ENCODE measurements at regions not wholly inside any gene's neighbourhood (a gene's known extent, or its start where the extent isn't known, plus 50 kb on each side); places are given as distances from the start of the nearest gene placed in this dataset.

DNA sequence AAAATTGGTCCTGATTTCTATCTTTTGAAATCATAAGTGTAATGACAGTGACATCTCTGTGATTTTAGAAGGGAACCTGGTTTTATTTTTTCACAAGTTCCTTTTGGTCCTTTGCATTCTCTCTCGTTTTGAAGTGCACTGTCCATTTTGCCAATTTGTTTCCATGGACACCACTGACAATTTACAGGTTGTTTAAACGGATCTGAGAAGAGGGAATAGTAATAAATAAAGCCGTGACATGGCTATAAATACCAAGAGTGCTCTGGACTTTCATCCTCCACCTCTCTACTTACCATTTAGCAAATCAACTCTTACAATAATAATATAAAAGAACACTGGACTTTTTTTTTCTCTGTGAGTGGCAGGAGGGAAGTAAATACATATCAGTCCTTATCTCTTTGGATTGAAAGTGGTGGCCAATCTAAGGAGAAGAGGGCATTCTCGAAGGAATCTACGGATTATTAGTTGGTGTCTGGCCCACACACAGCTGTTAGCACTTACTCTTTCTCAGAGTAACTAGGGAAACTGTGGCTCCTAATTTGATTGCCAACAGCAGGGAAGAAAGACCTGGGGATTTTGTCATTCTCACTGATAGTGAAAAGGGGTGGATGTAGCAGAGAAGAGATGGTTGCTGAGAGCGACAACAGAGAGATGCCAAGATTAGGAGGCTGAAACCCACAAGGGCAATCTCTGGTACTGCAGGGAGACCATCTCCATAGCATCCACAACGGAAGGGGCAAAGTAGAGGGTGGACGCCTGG is 108.7 kb upstream of the FSHR start:
- WGBS (ENCODE audit: low lambda C conversion rate), result 22% methylated on average over 8 of the region's 8 CpGs
- CTCF ChIA-PET, result interaction anchor here (1.3 kb wide), 1 partner anchor 7 kb away, joined by 3 read pairs; no protein-coding TSS in a partner anchor
- H3K4me1 ChIP-seq (ENCODE audit: control insufficient read depth in 1 of 2, insufficient read depth in 2 of 2, low read depth in 1 of 2, low read length in 1 of 2), result peaks cover 0 to 2% of the 10 kb centered on the region in 2 experiments; a peak in 1 of 4 replicates
- no peak overlapping the region for H3K27ac ChIP-seq (ENCODE audit: low read depth in 2 of 2, low read length in 1 of 2)
- no peak overlapping the region for H2AFZ ChIP-seq (ENCODE audit: low read depth)
- no peaks in the 10 kb centered on the region for H3K79me2 ChIP-seq (ENCODE audit: insufficient read depth)
- no peak overlapping the region for H3K9ac ChIP-seq
- no peaks in the 10 kb centered on the region for H3K36me3 ChIP-seq (replicated peaks in 1 of 2; ENCODE audit: control insufficient read depth in 1 of 2, insufficient read depth in 2 of 2, low read length in 1 of 2)
- no peaks in the 10 kb centered on the region for H3F3A ChIP-seq (replicated peaks; ENCODE audit: insufficient read depth)
- no peaks in the 10 kb centered on the region for H3K9me3 ChIP-seq
- H3K27me3 ChIP-seq (ENCODE audit: insufficient read depth), result no peaks in the 10 kb centered on the region
- POLR2A ChIA-PET, result no interaction called here
- no peak overlapping the region for H3K4me2 ChIP-seq
- H3K4me3 ChIP-seq (ENCODE audit: low read depth in 2 of 2, low read length in 1 of 2), result no peak overlapping the region
- no peaks in the 10 kb centered on the region for H4K20me1 ChIP-seq (ENCODE audit: insufficient read depth)
- no peak for DNase-seq
- H3K9me2 ChIP-seq, result no peaks in the 10 kb centered on the region
- TF ChIP-seq RCOR1 (IDR thresholded peaks at IDR 0.05; ENCODE audit: low read length), result no peak
- no peak for TF ChIP-seq NRF1 (IDR thresholded peaks at IDR 0.05; ENCODE audit: low read depth, low read length)
- TF ChIP-seq, protein P1, sequence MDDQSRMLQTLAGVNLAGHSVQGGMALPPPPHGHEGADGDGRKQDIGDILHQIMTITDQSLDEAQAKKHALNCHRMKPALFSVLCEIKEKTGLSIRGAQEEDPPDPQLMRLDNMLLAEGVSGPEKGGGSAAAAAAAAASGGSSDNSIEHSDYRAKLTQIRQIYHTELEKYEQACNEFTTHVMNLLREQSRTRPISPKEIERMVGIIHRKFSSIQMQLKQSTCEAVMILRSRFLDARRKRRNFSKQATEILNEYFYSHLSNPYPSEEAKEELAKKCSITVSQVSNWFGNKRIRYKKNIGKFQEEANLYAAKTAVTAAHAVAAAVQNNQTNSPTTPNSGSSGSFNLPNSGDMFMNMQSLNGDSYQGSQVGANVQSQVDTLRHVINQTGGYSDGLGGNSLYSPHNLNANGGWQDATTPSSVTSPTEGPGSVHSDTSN (IDR thresholded peaks at IDR 0.05), result no peak
- no peak for TF ChIP-seq ELF1 (IDR thresholded peaks at IDR 0.05)
- no peak for TF ChIP-seq RAD21 (IDR thresholded peaks at IDR 0.05; ENCODE audit: low read length)
- no peak for TF ChIP-seq FOXM1 (IDR thresholded peaks at IDR 0.05; ENCODE audit: low read depth)
- no peak for TF ChIP-seq FOXJ3 (CRISPR knock-in tag; IDR thresholded peaks at IDR 0.05)
- TF ChIP-seq POLR2AphosphoS5 (IDR thresholded peaks at IDR 0.05; ENCODE audit: low read depth, low read length), result no peak
- TF ChIP-seq, protein P2, sequence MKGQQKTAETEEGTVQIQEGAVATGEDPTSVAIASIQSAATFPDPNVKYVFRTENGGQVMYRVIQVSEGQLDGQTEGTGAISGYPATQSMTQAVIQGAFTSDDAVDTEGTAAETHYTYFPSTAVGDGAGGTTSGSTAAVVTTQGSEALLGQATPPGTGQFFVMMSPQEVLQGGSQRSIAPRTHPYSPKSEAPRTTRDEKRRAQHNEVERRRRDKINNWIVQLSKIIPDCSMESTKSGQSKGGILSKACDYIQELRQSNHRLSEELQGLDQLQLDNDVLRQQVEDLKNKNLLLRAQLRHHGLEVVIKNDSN (IDR thresholded peaks at IDR 0.05; ENCODE audit: borderline replicate concordance, low read depth), result no peak

DNA sequence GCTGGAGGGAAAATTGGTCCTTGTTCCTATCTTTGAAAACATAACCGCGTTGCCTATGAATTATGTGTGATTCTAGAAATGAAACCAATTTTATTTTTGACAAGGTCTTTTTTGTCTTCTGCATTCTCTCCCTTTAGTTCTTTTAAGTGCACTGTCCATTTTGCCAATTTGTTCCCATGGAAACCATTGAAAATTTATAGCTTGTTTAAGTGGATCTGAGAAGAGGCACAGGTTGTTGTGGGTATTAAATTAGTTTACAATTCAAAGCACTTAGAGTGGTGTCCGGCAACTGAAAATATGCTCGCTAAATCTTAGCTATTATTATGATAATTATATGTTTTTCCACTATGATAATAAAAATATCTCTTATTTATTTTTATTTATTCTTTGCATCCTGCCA is 107.5 kb upstream of the FSHR start:
- 57% methylated on average over 4 of the region's 4 CpGs for WGBS (ENCODE audit: low lambda C conversion rate)
- H3K27ac ChIP-seq (ENCODE audit: low read depth in 2 of 2, low read length in 1 of 2), result no peak overlapping the region
- ChIA-PET CTCF (interaction anchor here (1.4 to 1.5 kb wide), 2 partner anchors 882 to 1140 kb away, joined by 3 to 5 read pairs; no protein-coding TSS in a partner anchor), POLR2A (interaction anchor here (0.7 to 0.8 kb wide), 2 partner anchors 148 to 249 kb away, joined by 3 read pairs; no protein-coding TSS in a partner anchor)
- no peak overlapping the region for H3K9ac ChIP-seq
- no peaks in the 10 kb centered on the region for H3F3A ChIP-seq (replicated peaks; ENCODE audit: insufficient read depth)
- H4K20me1 ChIP-seq (ENCODE audit: insufficient read depth), result no peaks in the 10 kb centered on the region
- no peak overlapping the region for H3K4me2 ChIP-seq
- no peak for DNase-seq
- no peaks in the 10 kb centered on the region for H3K36me3 ChIP-seq (replicated peaks in 1 of 2; ENCODE audit: control insufficient read depth in 1 of 2, insufficient read depth in 2 of 2, low read length in 1 of 2)
- no peak overlapping the region for H2AFZ ChIP-seq (ENCODE audit: low read depth)
- no peak overlapping the region for H3K4me3 ChIP-seq (ENCODE audit: low read depth in 2 of 2, low read length in 1 of 2)
- no peak for TF ChIP-seq RFX5 (IDR thresholded peaks at IDR 0.05; ENCODE audit: low read length)
- peaks cover 0 to 2% of the 10 kb centered on the region in 2 experiments; a peak in 1 of 4 replicates for H3K4me1 ChIP-seq (ENCODE audit: control insufficient read depth in 1 of 2, insufficient read depth in 2 of 2, low read depth in 1 of 2, low read length in 1 of 2)
- H3K27me3 ChIP-seq (ENCODE audit: insufficient read depth), result no peaks in the 10 kb centered on the region
- H3K79me2 ChIP-seq (ENCODE audit: insufficient read depth), result no peaks in the 10 kb centered on the region
- no peaks in the 10 kb centered on the region for H3K9me3 ChIP-seq
- no peaks in the 10 kb centered on the region for H3K9me2 ChIP-seq

Measured in SK-N-SH (cell line).